ENCODE measurements at regions not wholly inside any gene's neighbourhood (a gene's known extent, or its start where the extent isn't known, plus 50 kb on each side); places are given as distances from the start of the nearest gene placed in this dataset.

DNA sequence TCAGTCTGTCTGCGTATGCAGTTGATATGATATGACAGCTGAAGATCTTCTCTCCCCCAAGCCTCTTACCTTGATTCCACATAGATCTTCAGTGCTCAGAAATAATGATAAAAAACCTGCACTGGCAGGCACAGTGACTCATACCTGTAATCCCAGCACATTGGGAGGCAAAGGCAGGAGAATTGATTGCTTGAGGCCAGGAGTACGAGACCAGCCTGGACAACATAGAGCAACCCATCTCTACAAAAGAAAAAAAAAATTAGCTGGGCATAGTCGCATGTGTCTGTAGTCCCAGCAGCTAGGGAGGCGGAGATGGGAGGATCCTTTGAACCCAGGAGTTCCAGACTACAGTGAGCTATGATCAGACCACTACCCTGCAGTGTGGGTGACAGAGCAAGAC is 551.0 kb upstream of the MIR17HG start:
- DNase-seq (ENCODE audit: low read depth in 1 of 2, low spot score in 1 of 2) (no peak), FAIRE-seq (no peak), ATAC-seq (no peak)
- TF ChIP-seq, protein P1, sequence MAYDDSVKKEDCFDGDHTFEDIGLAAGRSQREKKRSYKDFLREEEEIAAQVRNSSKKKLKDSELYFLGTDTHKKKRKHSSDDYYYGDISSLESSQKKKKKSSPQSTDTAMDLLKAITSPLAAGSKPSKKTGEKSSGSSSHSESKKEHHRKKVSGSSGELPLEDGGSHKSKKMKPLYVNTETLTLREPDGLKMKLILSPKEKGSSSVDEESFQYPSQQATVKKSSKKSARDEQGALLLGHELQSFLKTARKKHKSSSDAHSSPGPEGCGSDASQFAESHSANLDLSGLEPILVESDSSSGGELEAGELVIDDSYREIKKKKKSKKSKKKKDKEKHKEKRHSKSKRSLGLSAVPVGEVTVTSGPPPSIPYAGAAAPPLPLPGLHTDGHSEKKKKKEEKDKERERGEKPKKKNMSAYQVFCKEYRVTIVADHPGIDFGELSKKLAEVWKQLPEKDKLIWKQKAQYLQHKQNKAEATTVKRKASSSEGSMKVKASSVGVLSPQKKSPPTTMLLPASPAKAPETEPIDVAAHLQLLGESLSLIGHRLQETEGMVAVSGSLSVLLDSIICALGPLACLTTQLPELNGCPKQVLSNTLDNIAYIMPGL (CRISPR knock-in tag; IDR thresholded peaks at IDR 0.05; ENCODE audit: borderline replicate concordance): no peak
- TF ChIP-seq, protein P2, sequence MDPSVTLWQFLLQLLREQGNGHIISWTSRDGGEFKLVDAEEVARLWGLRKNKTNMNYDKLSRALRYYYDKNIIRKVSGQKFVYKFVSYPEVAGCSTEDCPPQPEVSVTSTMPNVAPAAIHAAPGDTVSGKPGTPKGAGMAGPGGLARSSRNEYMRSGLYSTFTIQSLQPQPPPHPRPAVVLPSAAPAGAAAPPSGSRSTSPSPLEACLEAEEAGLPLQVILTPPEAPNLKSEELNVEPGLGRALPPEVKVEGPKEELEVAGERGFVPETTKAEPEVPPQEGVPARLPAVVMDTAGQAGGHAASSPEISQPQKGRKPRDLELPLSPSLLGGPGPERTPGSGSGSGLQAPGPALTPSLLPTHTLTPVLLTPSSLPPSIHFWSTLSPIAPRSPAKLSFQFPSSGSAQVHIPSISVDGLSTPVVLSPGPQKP (IDR thresholded peaks at IDR 0.05; ENCODE audit: low read depth, low read length): no peak
- TF ChIP-seq HOXA7 (CRISPR knock-in tag; IDR thresholded peaks at IDR 0.05) (no peak), TFCP2L1 (CRISPR knock-in tag; IDR thresholded peaks at IDR 0.05) (no peak), NR3C1 (IDR thresholded peaks at IDR 0.05) (no peak), FOSL2 (IDR thresholded peaks at IDR 0.05) (no peak), FOSL2 (CRISPR knock-in tag; IDR thresholded peaks at IDR 0.05) (no peak), ZNF302 (CRISPR knock-in tag; IDR thresholded peaks at IDR 0.05) (no peak), RCOR1 (IDR thresholded peaks at IDR 0.05; ENCODE audit: low read depth, low read length) (no peak), CBX2 (IDR thresholded peaks at IDR 0.05; ENCODE audit: borderline replicate concordance, low read depth) (no peak), PHF8 (IDR thresholded peaks at IDR 0.05; ENCODE audit: borderline replicate concordance, low read depth) (no peak), ZC3H11A (IDR thresholded peaks at IDR 0.05) (no peak)
- TF ChIP-seq, protein P3, sequence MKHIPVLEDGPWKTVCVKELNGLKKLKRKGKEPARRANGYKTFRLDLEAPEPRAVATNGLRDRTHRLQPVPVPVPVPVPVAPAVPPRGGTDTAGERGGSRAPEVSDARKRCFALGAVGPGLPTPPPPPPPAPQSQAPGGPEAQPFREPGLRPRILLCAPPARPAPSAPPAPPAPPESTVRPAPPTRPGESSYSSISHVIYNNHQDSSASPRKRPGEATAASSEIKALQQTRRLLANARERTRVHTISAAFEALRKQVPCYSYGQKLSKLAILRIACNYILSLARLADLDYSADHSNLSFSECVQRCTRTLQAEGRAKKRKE (CRISPR knock-in tag; IDR thresholded peaks at IDR 0.05; ENCODE audit: low read depth): no peak
- TF ChIP-seq, protein P4, sequence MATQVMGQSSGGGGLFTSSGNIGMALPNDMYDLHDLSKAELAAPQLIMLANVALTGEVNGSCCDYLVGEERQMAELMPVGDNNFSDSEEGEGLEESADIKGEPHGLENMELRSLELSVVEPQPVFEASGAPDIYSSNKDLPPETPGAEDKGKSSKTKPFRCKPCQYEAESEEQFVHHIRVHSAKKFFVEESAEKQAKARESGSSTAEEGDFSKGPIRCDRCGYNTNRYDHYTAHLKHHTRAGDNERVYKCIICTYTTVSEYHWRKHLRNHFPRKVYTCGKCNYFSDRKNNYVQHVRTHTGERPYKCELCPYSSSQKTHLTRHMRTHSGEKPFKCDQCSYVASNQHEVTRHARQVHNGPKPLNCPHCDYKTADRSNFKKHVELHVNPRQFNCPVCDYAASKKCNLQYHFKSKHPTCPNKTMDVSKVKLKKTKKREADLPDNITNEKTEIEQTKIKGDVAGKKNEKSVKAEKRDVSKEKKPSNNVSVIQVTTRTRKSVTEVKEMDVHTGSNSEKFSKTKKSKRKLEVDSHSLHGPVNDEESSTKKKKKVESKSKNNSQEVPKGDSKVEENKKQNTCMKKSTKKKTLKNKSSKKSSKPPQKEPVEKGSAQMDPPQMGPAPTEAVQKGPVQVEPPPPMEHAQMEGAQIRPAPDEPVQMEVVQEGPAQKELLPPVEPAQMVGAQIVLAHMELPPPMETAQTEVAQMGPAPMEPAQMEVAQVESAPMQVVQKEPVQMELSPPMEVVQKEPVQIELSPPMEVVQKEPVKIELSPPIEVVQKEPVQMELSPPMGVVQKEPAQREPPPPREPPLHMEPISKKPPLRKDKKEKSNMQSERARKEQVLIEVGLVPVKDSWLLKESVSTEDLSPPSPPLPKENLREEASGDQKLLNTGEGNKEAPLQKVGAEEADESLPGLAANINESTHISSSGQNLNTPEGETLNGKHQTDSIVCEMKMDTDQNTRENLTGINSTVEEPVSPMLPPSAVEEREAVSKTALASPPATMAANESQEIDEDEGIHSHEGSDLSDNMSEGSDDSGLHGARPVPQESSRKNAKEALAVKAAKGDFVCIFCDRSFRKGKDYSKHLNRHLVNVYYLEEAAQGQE (IDR thresholded peaks at IDR 0.05): no peak
- TF ChIP-seq, protein P5, sequence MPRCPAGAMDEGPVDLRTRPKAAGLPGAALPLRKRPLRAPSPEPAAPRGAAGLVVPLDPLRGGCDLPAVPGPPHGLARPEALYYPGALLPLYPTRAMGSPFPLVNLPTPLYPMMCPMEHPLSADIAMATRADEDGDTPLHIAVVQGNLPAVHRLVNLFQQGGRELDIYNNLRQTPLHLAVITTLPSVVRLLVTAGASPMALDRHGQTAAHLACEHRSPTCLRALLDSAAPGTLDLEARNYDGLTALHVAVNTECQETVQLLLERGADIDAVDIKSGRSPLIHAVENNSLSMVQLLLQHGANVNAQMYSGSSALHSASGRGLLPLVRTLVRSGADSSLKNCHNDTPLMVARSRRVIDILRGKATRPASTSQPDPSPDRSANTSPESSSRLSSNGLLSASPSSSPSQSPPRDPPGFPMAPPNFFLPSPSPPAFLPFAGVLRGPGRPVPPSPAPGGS (IDR thresholded peaks at IDR 0.05): no peak
- ChIA-PET POLR2A (no interaction called here), CTCF (interaction anchor here (1.4 kb wide), 1 partner anchor 10 kb away, joined by 3 read pairs; no protein-coding TSS in a partner anchor)
- no peak overlapping the region for H3K27ac ChIP-seq
- no peak overlapping the region for H3K4me3 ChIP-seq
- H3K4me2 ChIP-seq: no peak overlapping the region
- no peaks in the 10 kb centered on the region for H3K9me3 ChIP-seq
- WGBS (ENCODE audit: missing lambda C conversion rate): 57% methylated on average over 4 of the region's 4 CpGs
- H3K4me1 ChIP-seq: no peaks in the 10 kb centered on the region

DNA sequence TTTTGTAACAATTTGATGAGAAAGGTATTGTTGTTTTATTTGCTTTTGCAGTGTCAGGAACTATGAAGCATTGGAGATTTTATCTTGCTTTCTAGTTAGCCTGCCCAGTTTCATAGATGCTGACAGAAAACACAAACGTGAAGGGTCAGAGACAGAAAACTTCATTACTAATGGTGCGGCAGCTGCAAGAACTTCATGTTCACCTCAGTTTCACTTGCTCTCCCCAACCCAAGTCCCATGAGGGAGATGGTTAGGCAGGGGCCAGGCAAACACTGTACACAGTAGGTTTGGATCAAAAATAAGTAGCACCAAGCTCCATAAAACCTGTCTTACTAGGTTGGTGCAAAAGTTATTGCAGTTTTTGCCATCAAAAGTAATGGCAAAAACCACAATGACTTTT is 550.2 kb upstream of the MIR17HG start:
- TF ChIP-seq, protein P2 (IDR thresholded peaks at IDR 0.05; ENCODE audit: low read depth, low read length): no peak
- TF ChIP-seq, protein P6, sequence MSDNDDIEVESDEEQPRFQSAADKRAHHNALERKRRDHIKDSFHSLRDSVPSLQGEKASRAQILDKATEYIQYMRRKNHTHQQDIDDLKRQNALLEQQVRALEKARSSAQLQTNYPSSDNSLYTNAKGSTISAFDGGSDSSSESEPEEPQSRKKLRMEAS (IDR thresholded peaks at IDR 0.05): no peak
- TF ChIP-seq JUNB (IDR thresholded peaks at IDR 0.05): no peak
- TF ChIP-seq HDAC2 (IDR thresholded peaks at IDR 0.05): no peak
- TF ChIP-seq POLR2A (IDR thresholded peaks at IDR 0.05; ENCODE audit: low read length): no peak
- no peak for TF ChIP-seq FOSL2 (IDR thresholded peaks at IDR 0.05)
- no peak for TF ChIP-seq FOSL2 (CRISPR knock-in tag; IDR thresholded peaks at IDR 0.05)
- H3K27ac ChIP-seq: no peak overlapping the region
- CTCF ChIA-PET: no interaction called here
- POLR2A ChIA-PET: no interaction called here
- FAIRE-seq: no peak
- no peaks in the 10 kb centered on the region for H3K9me3 ChIP-seq
- no peak for ATAC-seq
- no peak for DNase-seq (ENCODE audit: low read depth in 1 of 2, low spot score in 1 of 2)
- 97% methylated on average over 2 of the region's 2 CpGs for WGBS (ENCODE audit: missing lambda C conversion rate)
- H3K4me2 ChIP-seq: no peak overlapping the region
- H3K4me1 ChIP-seq: no peaks in the 10 kb centered on the region
- H3K4me3 ChIP-seq: no peak overlapping the region
